HG03460 (cell line): ENCODE measurements at regions not wholly inside any gene's neighbourhood (a gene's known extent, or its start where the extent isn't known, plus 50 kb on each side); places are given as distances from the start of the nearest gene placed in this dataset.
"Not testable (repeated sequence)": the region's sequence is repeated elsewhere in the genome, so short reads cannot be mapped to it uniquely, and the experiment has no call there.

Experiments
- ATAC-seq: cut with Tn5 transposase; IDR thresholded peaks from one replicate; pipeline ENCODE4 v1.9.1; 2021; ENCODE audit not compliant: unreplicated experiment

- ATAC-seq: no peak
Observed at GRCh38 chr4:154035341-154035740, 246.5 kb upstream of the SFRP2 start.

- no peak for ATAC-seq
Observed at GRCh38 chr4:154033921-154034320, 245.0 kb upstream of the SFRP2 start.

- no peak for ATAC-seq
Observed at GRCh38 chr4:154032914-154033313, 244.0 kb upstream of the SFRP2 start.

- no peak for ATAC-seq
Observed at GRCh38 chr4:154030746-154031145, 241.9 kb upstream of the SFRP2 start.

GRCh38 chr4:154030152-154030551 is 241.3 kb upstream of the SFRP2 start:
- ATAC-seq: no peak

GRCh38 chr4:154029171-154029570 is 240.3 kb upstream of the SFRP2 start:
- no peak for ATAC-seq

GRCh38 chr4:154025110-154025509 is 236.2 kb upstream of the SFRP2 start:
- no peak for ATAC-seq

GRCh38 chr4:154024097-154024694 is 235.3 kb upstream of the SFRP2 start:
- ATAC-seq: no peak

- ATAC-seq: not testable (repeated sequence)
Observed at GRCh38 chr4:154023671-154024070, 234.8 kb upstream of the SFRP2 start.

- ATAC-seq: no peak
Observed at GRCh38 chr4:154019811-154020210, 230.9 kb upstream of the SFRP2 start.

GRCh38 chr4:154018659-154019058 is 229.8 kb upstream of the SFRP2 start:
- ATAC-seq: no peak

- ATAC-seq: no peak
Observed at GRCh38 chr4:154015578-154015977, 226.7 kb upstream of the SFRP2 start.

- no peak for ATAC-seq
Observed at GRCh38 chr4:154014407-154015321, 225.8 kb upstream of the SFRP2 start.

- ATAC-seq: no peak
Observed at GRCh38 chr4:154013576-154013975, 224.7 kb upstream of the SFRP2 start.

- ATAC-seq: no peak
Observed at GRCh38 chr4:154010371-154010770, 221.5 kb upstream of the SFRP2 start.

- no peak for ATAC-seq
Observed at GRCh38 chr4:154009788-154010187, 220.9 kb upstream of the SFRP2 start.

- no peak for ATAC-seq
Observed at GRCh38 chr4:154009191-154009590, 220.3 kb upstream of the SFRP2 start.

- ATAC-seq: no peak
Observed at GRCh38 chr4:154005171-154005520, 216.3 kb upstream of the SFRP2 start.

- ATAC-seq: no peak
Observed at GRCh38 chr4:154004507-154005170, 215.8 kb upstream of the SFRP2 start.

- no peak for ATAC-seq
Observed at GRCh38 chr4:154004016-154004415, 215.1 kb upstream of the SFRP2 start.

GRCh38 chr4:154003378-154003777 is 214.5 kb upstream of the SFRP2 start:
- ATAC-seq: no peak

GRCh38 chr4:154001193-154001592 is 212.3 kb upstream of the SFRP2 start:
- no peak for ATAC-seq
